ENCODE measurements at regions not wholly inside any gene's neighbourhood (a gene's known extent, or its start where the extent isn't known, plus 50 kb on each side); places are given as distances from the start of the nearest gene placed in this dataset.

DNA sequence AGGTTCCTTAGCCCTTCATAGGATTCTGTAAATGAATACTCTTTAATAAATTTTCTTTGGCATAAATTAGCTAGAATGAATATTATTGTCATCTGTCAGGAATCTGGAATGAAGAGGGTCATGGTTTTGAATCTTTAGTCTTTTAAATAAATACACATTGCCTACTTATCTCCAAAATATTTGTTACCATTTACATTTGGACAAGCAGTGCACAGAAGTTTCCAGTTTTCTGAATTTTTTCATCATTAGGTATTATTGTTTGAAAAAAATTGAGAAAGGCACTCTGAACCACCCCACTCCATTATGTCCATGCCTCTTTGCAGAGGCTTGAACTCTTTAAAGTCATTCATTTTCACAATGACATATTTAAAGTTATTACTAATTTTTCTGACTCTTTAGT lies 549.0 kb upstream of the LUZP2 start:
- TF ChIP-seq, protein P1, sequence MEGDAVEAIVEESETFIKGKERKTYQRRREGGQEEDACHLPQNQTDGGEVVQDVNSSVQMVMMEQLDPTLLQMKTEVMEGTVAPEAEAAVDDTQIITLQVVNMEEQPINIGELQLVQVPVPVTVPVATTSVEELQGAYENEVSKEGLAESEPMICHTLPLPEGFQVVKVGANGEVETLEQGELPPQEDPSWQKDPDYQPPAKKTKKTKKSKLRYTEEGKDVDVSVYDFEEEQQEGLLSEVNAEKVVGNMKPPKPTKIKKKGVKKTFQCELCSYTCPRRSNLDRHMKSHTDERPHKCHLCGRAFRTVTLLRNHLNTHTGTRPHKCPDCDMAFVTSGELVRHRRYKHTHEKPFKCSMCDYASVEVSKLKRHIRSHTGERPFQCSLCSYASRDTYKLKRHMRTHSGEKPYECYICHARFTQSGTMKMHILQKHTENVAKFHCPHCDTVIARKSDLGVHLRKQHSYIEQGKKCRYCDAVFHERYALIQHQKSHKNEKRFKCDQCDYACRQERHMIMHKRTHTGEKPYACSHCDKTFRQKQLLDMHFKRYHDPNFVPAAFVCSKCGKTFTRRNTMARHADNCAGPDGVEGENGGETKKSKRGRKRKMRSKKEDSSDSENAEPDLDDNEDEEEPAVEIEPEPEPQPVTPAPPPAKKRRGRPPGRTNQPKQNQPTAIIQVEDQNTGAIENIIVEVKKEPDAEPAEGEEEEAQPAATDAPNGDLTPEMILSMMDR (optimal IDR thresholded peaks at IDR 0.05 in 1 of 3, IDR thresholded peaks at IDR 0.05 in 1 of 3, conservative IDR thresholded peaks at IDR 0.05 in 1 of 3; ENCODE audit: extremely low read depth in 1 of 3, insufficient read depth in 2 of 3, low read length in 3 of 3): no peak
- no peak for TF ChIP-seq EZH2 (IDR thresholded peaks at IDR 0.05; ENCODE audit: low read length)
